ENCODE measurements at regions not wholly inside any gene's neighbourhood (a gene's known extent, or its start where the extent isn't known, plus 50 kb on each side); places are given as distances from the start of the nearest gene placed in this dataset.

- TF ChIP-seq, protein P1, sequence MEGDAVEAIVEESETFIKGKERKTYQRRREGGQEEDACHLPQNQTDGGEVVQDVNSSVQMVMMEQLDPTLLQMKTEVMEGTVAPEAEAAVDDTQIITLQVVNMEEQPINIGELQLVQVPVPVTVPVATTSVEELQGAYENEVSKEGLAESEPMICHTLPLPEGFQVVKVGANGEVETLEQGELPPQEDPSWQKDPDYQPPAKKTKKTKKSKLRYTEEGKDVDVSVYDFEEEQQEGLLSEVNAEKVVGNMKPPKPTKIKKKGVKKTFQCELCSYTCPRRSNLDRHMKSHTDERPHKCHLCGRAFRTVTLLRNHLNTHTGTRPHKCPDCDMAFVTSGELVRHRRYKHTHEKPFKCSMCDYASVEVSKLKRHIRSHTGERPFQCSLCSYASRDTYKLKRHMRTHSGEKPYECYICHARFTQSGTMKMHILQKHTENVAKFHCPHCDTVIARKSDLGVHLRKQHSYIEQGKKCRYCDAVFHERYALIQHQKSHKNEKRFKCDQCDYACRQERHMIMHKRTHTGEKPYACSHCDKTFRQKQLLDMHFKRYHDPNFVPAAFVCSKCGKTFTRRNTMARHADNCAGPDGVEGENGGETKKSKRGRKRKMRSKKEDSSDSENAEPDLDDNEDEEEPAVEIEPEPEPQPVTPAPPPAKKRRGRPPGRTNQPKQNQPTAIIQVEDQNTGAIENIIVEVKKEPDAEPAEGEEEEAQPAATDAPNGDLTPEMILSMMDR (IDR thresholded peaks at IDR 0.05), result no peak
- TF ChIP-seq POLR2A (IDR thresholded peaks at IDR 0.05), result no peak
These were observed 1454.9 kb downstream of the ZPLD1 start for GRCh38 chr3:103889675-103890074.
